ENCODE measurements at regions not wholly inside any gene's neighbourhood (a gene's known extent, or its start where the extent isn't known, plus 50 kb on each side); places are given as distances from the start of the nearest gene placed in this dataset.

DNA sequence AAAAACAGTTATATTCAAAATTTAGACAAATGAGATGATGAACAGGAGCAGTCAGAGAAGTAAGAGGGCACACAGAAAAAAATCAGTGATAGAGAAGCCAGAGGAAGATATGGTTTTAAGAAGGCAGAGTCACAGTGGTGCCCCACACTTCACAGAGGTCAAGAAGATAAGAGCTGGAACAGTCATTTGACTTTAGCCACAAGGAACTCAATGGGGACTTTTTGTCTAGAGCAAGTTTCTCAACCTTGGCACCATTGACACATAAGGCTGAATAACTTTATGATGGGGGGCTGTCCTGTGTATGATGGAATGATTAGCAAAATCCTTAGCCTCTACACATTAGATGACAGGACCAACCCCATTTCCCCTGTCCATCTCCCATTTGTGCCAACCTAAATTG is 172.8 kb upstream of the PLEKHG7 start:
- no peak for DNase-seq

DNA sequence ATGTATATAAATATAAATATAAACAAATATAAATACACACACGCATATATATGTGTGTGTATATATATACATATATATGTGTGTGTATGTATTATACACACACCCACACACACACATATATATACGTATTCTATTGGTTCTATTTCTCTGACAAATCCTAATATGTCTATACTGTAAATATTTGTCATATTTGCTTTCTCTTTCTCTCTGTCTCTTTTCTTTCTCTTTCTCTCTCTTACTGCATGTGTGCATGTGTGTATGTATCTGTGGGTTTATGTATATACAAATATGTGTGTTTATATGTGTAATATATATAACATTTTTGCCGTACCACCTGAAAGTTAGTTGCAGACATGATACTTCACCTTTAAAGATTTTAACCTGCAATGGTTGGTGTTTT is 174.2 kb upstream of the PLEKHG7 start:
- no peak for DNase-seq

- no peak for DNase-seq
Measured at GRCh38 chr12:92528097-92528496, 174.7 kb upstream of the PLEKHG7 start.

- no peak for DNase-seq
Measured at GRCh38 chr12:92524489-92524888, 178.3 kb upstream of the PLEKHG7 start.

DNA sequence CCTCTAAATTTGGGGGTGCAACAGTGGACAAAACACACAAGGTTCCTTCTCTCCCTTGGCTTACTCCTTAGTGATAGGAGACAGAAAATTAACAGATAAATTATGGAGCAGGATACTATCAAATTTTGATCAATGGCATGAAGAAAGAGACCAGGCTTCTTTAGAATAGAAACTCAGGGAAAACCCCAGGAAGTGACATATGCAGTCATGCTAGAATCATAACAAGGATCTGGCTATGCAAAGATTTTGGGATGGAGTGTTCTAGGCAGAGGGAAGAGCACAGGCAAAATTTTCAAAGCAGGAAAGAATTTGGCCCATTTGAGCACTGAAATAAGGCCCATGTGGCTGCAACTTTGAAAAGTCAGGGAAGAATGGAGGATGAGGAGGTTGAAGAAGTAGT is 182.3 kb upstream of the PLEKHG7 start:
- no peak for DNase-seq

DNA sequence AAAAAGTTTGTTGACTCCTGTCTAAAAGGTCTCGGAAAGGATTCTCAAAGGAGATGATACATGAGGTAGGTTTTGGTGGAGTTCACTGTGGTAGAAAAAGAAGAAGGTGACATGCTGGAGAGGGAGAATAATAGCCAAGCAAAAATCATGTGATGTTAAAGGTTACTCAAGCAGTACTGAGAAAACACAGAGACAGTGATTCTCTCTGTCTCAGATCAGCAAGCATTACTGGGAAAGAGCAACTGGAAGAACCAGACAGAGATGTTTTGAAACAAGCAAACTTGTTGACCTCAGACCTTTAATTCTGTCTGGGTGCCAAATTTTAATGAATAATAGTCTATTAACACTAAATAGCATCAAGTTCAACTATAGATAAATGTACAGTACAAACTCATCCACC is 183.5 kb upstream of the PLEKHG7 start:
- no peak for DNase-seq

- no peak for DNase-seq
Measured at GRCh38 chr12:92518071-92518470, 184.7 kb upstream of the PLEKHG7 start.

DNA sequence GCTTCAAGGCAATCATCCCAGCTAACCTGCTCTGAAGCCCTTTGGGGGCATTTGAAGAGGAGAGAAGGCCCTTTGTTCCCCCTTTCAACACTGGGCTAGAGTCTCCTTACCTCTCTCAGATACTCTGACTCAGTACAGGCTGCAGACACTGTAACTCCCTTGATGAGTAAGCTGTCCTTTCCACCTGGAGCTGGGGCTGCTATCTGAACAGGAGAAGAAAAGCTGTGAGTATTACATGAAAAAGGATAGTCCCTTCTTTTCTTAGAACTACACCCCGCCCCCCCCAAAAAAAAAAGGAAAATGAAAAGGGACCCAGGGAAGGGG is 186.6 kb upstream of the PLEKHG7 start:
- DNase-seq, result no peak

DNA sequence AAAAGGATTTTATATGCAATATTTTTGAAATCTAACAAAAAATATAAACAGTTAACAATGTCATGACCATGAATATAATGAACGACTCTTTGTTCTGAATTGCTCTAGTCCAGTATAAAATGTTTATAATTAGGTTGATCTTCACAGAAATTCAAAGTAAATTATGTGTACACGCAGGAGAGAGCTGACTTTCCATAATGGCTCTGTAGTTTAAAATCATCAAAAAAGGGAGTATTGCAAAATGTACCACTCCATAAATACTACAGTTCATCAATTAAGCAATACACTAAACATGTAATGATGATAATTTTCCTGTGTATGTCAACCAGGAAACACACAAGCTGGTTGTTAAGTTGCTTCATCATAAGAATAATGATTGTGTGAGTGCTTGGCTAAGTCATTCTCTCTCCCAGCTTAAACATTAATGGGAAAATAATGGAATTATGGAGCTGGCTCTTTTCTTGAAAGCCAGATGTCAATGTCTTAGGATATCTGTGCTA is 189.5 kb upstream of the PLEKHG7 start:
- DNase-seq, result no peak

- DNase-seq, result no peak
Measured at GRCh38 chr12:92511786-92512185, 191.0 kb upstream of the PLEKHG7 start.

GRCh38 chr12:92509156-92509738 is 193.5 kb upstream of the PLEKHG7 start:
- DNase-seq, result no peak

- no peak for DNase-seq
Measured at GRCh38 chr12:92506891-92507290, 195.9 kb upstream of the PLEKHG7 start.

DNA sequence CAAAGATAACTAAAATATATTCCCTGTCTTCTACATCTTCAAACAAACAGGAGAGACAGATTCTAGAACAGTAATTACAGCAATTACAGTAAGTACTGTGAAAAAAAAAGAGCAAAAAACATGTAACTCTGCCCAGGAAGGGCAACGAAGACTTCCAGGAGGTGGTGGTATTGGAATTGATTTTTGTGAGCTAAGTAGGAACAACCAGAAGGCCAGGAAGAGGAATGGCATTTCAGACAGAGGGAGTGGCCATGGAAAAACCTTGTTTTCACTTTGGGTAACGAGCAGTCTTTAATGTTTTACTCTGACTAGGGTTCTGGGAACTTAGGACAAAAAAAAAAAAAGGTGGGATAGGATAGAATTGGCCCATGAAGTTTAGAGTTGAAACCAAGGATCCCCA is 196.3 kb upstream of the PLEKHG7 start:
- no peak for DNase-seq

DNA sequence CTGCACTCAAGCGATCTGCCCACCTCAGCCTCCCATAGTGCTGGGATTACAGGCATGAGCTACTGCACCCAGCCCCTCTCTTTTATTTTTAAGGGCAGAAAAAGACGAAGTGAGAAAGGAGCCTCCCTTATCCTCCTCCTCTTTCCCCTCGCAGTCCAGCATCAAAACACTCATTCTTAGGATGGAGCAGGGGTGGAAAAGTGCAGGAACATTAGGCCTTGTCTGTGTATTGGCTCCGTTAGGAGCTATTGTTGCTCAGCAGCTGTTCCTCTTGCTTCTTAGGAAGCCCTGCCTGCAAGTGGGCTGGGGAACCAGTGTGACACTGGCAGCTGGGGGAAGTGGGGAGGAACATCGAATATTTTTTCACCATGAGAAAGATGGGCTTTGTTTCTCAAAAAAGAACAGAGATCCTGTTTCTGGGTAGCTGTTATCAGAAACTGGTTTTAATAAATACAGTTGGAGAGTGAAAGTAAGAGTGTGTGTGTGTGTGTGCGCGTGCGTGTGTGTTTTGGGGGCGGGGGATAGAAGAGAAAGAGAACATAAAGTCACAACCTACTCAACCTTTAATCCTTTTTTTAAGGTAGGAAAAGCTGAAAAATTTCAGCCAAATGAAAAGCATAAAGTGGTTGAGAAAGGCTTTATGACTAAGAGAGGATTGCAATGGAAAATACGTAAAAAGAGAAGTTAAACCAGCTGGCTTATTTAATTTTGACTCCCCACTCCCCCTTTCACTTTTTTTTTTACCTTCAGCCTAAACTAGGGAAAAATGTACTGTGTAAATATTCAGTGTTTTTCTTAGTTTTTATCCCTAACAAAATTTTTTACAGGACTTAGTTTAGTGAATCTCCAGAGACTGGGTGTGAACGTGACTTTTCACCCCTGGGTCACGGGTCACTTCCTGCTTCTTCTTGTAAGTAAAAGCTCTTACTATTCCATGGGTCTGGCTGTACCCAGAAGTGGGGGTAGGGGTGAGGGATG is 197.2 kb upstream of the PLEKHG7 start:
- no peak for DNase-seq

DNA sequence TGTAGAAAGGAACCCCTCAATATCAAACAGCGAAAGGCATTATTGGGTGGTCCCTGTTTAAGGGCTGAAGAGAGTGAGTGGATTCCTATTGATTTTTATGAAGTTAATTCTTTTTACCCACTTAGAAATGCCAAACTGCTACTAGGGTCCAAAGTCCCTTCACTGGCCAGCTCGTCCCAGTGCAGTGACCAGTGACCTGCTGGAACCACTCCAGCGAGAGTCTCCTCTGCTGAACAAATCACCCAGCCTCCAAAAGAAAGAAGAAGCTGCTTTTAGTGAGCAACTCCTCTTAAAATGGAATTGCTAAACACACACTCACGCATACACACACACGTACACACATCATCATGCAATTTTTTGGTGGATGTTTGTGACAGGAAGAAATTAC is 198.2 kb upstream of the PLEKHG7 start:
- no peak for DNase-seq

DNA sequence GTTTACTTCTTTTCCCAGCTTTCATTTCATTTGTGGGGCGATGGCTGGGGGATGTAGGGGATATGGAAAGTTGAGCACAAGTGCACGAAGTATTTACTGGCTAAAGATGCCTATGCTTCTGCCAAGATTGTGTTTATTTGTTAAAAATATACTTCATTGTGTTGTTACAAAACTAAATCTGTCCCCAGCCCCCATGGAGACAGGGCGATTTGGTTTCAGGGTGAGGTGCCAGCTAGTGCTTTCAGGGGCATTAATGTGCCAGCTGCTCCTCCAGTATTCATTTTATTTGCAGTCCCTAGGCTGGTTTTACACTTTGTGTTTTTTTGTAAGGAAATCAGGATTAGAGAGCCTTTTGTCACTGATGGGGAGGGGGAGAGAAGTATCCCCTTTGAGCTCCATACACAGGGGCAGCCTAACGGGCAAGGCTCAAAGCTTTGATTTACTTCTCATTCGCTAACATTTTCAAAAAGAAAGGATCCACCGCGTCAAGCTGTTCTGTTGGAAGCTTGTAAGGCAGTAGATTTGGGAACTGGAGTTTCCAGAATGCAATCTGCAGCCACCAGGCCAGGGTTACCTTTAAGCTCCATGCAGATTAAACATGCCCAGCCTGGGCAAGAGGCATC is 198.7 kb upstream of the PLEKHG7 start:
- DNase-seq, result no peak

DNA sequence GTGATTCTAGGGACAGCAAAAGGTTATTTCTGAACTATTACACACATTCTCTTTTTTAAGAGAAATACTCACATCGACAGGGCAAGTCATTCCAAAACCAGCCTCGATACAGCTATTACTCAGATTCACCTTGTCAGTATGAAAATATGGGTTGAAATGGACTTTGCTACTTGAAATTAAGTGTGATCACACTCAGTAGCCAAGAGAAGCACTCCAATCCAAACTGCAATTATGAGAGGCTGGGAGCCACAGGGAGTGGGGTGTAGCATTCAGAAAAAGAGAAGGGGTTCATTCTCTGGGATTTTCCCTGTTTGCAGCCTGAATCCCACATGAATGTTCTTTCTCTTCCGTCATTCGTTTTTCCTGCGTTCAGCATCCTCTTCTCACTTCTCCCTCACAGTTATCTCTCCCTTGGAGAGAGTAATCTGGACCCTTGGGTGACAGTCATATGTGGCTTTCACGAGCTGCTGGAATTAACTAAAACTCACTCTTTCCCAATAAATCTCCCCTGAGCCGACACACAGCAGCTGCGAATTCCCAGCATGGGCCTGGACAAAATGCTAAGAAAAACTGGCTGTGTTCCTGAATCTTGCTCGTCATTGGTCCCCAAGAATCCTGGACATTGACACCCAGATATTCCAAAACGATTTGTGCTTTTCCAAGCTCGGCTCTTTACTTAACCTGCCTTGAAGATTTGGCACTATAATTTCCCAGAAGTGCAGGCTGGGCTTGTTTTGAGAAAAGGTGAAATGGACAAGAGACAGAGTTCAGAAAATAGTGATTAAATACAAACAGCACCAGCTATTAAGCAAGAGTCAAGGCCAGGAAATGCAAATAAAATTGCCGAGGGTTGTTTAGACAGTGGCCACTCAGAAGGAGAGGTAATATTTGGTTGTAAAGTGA is 199.5 kb upstream of the PLEKHG7 start:
- DNase-seq, result no peak

DNA sequence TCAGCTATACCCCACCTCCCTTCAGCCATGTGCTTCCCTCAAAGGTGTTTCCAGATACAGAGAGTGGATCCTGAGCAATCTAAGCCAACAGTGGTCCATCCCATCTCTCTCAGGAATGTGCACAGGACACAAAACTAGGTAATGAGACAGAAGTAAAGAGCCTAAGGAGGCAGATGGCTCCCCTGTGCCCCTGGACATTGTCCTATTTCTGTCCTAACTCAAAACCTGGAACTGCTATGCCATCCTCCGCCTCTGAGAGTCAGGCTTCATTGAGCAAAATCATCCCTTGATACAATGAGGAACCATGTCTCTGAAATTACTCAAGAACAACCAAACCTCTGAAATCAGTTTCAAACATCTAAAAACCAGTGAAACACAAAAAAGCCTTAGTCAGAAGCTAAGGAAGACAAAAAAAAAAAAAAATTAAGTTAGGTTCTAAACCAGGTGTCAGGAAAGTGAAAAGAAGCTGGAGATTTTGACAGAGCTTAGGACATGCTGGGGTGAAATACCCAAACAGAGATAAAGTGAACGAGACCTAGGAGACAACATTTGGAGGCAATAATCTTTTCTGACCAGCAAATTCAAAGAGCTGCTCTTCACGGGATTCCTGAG is 200.3 kb upstream of the PLEKHG7 start:
- DNase-seq, result no peak

GRCh38 chr12:92496790-92497189 is 206.0 kb upstream of the PLEKHG7 start:
- no peak for DNase-seq

GRCh38 chr12:92495108-92495507 is 207.7 kb upstream of the PLEKHG7 start:
- no peak for DNase-seq

DNA sequence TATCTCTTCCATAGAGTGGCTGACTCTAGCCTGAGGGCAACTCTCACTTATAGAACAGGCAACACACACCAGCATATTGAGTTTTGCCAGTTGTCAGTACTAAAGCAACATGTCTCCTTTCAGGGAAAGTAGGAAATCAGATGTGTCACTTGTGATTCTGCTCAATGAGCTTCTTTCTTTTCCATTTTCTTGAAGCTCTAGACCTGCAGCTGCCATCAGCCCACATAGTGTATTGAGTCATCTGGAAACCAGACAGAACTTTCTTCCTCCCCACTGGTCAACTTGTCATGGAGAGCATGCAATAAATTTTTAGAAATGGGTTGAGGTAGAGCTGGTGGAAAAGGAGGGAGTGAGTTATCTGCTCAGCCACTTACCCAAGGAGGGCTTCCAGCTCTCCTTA is 209.0 kb upstream of the PLEKHG7 start:
- no peak for DNase-seq

- no peak for DNase-seq
Measured at GRCh38 chr12:92492995-92493394, 209.8 kb upstream of the PLEKHG7 start.

DNA sequence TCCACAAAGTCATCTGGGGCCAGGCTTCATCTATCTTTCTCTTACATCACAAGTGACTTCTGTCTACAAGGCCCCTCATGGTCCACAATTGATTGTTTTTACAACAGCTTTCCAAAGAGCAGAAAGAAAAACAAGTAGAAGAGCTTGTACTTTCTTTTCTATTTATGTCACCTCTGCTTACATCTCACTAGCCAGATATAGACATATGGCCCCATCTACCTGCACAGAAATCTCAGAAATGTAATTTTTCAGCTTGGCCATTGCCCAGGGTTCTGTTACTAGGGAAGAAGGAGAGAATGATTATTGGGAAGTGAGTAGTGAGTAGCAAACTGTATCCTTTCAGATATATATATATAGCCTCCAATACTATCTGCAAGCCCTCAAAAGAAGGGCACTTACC is 210.5 kb upstream of the PLEKHG7 start:
- no peak for DNase-seq
